ENCODE measurements at regions not wholly inside any gene's neighbourhood (a gene's known extent, or its start where the extent isn't known, plus 50 kb on each side); places are given as distances from the start of the nearest gene placed in this dataset.

DNA sequence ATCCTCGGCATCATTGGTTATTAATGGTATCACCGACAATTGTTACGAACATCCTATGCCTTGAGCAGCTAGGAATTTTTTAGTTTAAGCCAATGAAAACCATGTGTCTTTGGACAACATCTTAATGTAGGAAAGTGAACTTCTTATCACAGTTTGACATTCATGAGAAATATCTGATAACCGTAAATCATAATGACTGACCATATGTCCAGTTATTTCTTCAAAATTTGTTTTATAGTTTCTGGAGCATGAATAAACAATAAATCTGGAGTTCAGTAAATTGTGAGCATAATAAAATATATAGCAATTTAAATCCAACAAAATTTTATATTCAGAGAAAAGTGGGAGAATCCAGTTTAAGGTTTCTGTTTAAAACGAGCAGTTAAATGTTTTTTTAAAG lies 970.1 kb upstream of the ADGRB3 start (continued):
- TF ChIP-seq POLR3A (IDR thresholded peaks at IDR 0.05; ENCODE audit: borderline replicate concordance, extremely low read depth, insufficient read depth, insufficient read length) (no peak), ELF1 (tag; IDR thresholded peaks at IDR 0.05) (no peak), NR2C1 (IDR thresholded peaks at IDR 0.05) (no peak), NR2C1 (tag; IDR thresholded peaks at IDR 0.05) (no peak), TOE1 (IDR thresholded peaks at IDR 0.05; ENCODE audit: borderline replicate concordance) (no peak), TOE1 (CRISPR knock-in tag; IDR thresholded peaks at IDR 0.05; ENCODE audit: borderline replicate concordance, low read depth) (no peak), DPF2 (IDR thresholded peaks at IDR 0.05) (no peak), TEAD4 (IDR thresholded peaks at IDR 0.05; ENCODE audit: low read length) (0 out of 2 replicates have a peak, but pooled peaks have one; percentile 12), TEAD4 (CRISPR knock-in tag; IDR thresholded peaks at IDR 0.05; ENCODE audit: borderline replicate concordance) (no peak), ZNF583 (CRISPR knock-in tag; IDR thresholded peaks at IDR 0.05) (no peak), HEY1 (CRISPR knock-in tag; IDR thresholded peaks at IDR 0.05; ENCODE audit: borderline replicate concordance) (no peak), MEIS2 (IDR thresholded peaks at IDR 0.05; ENCODE audit: partially characterized antibody) (peak; percentile 86)
- TF ChIP-seq, protein P1, sequence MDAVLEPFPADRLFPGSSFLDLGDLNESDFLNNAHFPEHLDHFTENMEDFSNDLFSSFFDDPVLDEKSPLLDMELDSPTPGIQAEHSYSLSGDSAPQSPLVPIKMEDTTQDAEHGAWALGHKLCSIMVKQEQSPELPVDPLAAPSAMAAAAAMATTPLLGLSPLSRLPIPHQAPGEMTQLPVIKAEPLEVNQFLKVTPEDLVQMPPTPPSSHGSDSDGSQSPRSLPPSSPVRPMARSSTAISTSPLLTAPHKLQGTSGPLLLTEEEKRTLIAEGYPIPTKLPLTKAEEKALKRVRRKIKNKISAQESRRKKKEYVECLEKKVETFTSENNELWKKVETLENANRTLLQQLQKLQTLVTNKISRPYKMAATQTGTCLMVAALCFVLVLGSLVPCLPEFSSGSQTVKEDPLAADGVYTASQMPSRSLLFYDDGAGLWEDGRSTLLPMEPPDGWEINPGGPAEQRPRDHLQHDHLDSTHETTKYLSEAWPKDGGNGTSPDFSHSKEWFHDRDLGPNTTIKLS (IDR thresholded peaks at IDR 0.05; ENCODE audit: borderline replicate concordance, low read depth) = no peak
- TF ChIP-seq, protein P2, sequence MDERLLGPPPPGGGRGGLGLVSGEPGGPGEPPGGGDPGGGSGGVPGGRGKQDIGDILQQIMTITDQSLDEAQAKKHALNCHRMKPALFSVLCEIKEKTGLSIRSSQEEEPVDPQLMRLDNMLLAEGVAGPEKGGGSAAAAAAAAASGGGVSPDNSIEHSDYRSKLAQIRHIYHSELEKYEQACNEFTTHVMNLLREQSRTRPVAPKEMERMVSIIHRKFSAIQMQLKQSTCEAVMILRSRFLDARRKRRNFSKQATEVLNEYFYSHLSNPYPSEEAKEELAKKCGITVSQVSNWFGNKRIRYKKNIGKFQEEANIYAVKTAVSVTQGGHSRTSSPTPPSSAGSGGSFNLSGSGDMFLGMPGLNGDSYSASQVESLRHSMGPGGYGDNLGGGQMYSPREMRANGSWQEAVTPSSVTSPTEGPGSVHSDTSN (CRISPR knock-in tag; IDR thresholded peaks at IDR 0.05; ENCODE audit: low read depth) = no peak
- TF ChIP-seq, protein P2 (tag; conservative IDR thresholded peaks at IDR 0.05; ENCODE audit: low read depth) = peak; percentile 59; the same call in 1 of the 2 replicates
- TF ChIP-seq, protein P3, sequence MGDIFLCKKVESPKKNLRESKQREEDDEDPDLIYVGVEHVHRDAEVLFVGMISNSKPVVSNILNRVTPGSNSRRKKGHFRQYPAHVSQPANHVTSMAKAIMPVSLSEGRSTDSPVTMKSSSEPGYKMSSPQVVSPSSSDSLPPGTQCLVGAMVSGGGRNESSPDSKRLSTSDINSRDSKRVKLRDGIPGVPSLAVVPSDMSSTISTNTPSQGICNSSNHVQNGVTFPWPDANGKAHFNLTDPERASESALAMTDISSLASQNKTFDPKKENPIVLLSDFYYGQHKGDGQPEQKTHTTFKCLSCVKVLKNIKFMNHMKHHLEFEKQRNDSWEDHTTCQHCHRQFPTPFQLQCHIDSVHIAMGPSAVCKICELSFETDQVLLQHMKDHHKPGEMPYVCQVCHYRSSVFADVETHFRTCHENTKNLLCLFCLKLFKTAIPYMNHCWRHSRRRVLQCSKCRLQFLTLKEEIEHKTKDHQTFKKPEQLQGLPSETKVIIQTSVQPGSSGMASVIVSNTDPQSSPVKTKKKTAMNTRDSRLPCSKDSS (IDR thresholded peaks at IDR 0.05; ENCODE audit: low read depth, partially characterized antibody) = no peak
- TF ChIP-seq, protein P4, sequence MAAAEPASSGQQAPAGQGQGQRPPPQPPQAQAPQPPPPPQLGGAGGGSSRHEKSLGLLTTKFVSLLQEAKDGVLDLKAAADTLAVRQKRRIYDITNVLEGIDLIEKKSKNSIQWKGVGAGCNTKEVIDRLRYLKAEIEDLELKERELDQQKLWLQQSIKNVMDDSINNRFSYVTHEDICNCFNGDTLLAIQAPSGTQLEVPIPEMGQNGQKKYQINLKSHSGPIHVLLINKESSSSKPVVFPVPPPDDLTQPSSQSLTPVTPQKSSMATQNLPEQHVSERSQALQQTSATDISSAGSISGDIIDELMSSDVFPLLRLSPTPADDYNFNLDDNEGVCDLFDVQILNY (CRISPR knock-in tag; IDR thresholded peaks at IDR 0.05) = no peak
- TF ChIP-seq, protein P5, sequence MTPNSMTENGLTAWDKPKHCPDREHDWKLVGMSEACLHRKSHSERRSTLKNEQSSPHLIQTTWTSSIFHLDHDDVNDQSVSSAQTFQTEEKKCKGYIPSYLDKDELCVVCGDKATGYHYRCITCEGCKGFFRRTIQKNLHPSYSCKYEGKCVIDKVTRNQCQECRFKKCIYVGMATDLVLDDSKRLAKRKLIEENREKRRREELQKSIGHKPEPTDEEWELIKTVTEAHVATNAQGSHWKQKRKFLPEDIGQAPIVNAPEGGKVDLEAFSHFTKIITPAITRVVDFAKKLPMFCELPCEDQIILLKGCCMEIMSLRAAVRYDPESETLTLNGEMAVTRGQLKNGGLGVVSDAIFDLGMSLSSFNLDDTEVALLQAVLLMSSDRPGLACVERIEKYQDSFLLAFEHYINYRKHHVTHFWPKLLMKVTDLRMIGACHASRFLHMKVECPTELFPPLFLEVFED (CRISPR knock-in tag; conservative IDR thresholded peaks at IDR 0.05) = no peak
- TF ChIP-seq, protein P6, sequence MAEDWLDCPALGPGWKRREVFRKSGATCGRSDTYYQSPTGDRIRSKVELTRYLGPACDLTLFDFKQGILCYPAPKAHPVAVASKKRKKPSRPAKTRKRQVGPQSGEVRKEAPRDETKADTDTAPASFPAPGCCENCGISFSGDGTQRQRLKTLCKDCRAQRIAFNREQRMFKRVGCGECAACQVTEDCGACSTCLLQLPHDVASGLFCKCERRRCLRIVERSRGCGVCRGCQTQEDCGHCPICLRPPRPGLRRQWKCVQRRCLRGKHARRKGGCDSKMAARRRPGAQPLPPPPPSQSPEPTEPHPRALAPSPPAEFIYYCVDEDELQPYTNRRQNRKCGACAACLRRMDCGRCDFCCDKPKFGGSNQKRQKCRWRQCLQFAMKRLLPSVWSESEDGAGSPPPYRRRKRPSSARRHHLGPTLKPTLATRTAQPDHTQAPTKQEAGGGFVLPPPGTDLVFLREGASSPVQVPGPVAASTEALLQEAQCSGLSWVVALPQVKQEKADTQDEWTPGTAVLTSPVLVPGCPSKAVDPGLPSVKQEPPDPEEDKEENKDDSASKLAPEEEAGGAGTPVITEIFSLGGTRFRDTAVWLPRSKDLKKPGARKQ (CRISPR knock-in tag; IDR thresholded peaks at IDR 0.05) = no peak

Data from K562 (cell line).